GM18951 (cell line): ENCODE measurements at regions not wholly inside any gene's neighbourhood (a gene's known extent, or its start where the extent isn't known, plus 50 kb on each side); places are given as distances from the start of the nearest gene placed in this dataset.

Source experiments
- POLR2A ChIP-seq: IDR thresholded peaks from 4 replicates; pipeline ENCODE4 v1.6.1; 2011; ENCODE audit warnings: mild to moderate bottlenecking; ENCODE audit not compliant: insufficient read length, insufficient read depth; ENCODE audit errors: extremely low read depth
- in situ Hi-C: fragments of 300-500 bp; cut with MboI; formaldehyde crosslinking; loops from one replicate; pipeline ENCODE4 v1.12.0; 2022; ENCODE audit warnings: low sequenced_read_pairs, mixed read lengths, inconsistent platforms; ENCODE audit not compliant: unreplicated experiment

- in situ Hi-C loops = no loop called here
- TF ChIP-seq POLR2A = no peak
Measured at GRCh38 chr1:193538003-193538354, 351.6 kb upstream of the B3GALT2 start.

- no peak for TF ChIP-seq POLR2A
- in situ Hi-C loops = no loop called here
Measured at GRCh38 chr1:193537266-193538002, 351.0 kb upstream of the B3GALT2 start.

GRCh38 chr1:193533853-193534252, 347.4 kb upstream of the B3GALT2 start:
- in situ Hi-C loops = no loop called here
- TF ChIP-seq POLR2A = no peak

GRCh38 chr1:193525917-193526710, 339.7 kb upstream of the B3GALT2 start:
- in situ Hi-C loops = no loop called here
- no peak for TF ChIP-seq POLR2A

- TF ChIP-seq POLR2A = no peak
- in situ Hi-C loops = no loop called here
Measured at GRCh38 chr1:193525411-193525810, 339.0 kb upstream of the B3GALT2 start.

- in situ Hi-C loops = no loop called here
- TF ChIP-seq POLR2A = no peak
Measured at GRCh38 chr1:193524616-193525015, 338.2 kb upstream of the B3GALT2 start.

- in situ Hi-C loops = no loop called here
- no peak for TF ChIP-seq POLR2A
Measured at GRCh38 chr1:193524021-193524420, 337.6 kb upstream of the B3GALT2 start.

- in situ Hi-C loops = no loop called here
- TF ChIP-seq POLR2A = no peak
Measured at GRCh38 chr1:193520472-193520871, 334.1 kb upstream of the B3GALT2 start.

GRCh38 chr1:193519922-193520321, 333.5 kb upstream of the B3GALT2 start:
- TF ChIP-seq POLR2A = no peak
- in situ Hi-C loops = no loop called here

- no peak for TF ChIP-seq POLR2A
- in situ Hi-C loops = no loop called here
Measured at GRCh38 chr1:193516755-193517388, 330.5 kb upstream of the B3GALT2 start.

GRCh38 chr1:193514397-193514796, 328.0 kb upstream of the B3GALT2 start:
- in situ Hi-C loops = no loop called here
- no peak for TF ChIP-seq POLR2A

GRCh38 chr1:193513032-193513431, 326.6 kb upstream of the B3GALT2 start:
- in situ Hi-C loops = no loop called here

GRCh38 chr1:193504920-193505319, 318.5 kb upstream of the B3GALT2 start:
- in situ Hi-C loops = no loop called here
- TF ChIP-seq POLR2A = no peak

More at GRCh38 chr1:193513032-193513431, 326.6 kb upstream of the B3GALT2 start:
- TF ChIP-seq POLR2A = no peak
